GM19463 (cell line): ENCODE measurements at regions not wholly inside any gene's neighbourhood (a gene's known extent, or its start where the extent isn't known, plus 50 kb on each side); places are given as distances from the start of the nearest gene placed in this dataset.

Source experiments
- ATAC-seq: cut with Tn5 transposase; IDR thresholded peaks from one replicate; pipeline ENCODE4 v1.9.1; 2021; ENCODE audit warnings: mild to moderate bottlenecking, moderate library complexity; ENCODE audit not compliant: unreplicated experiment

- no peak for ATAC-seq
Observed at GRCh38 chr2:226680719-226681118, 118.9 kb downstream of the IRS1 start.

- ATAC-seq: no peak
Observed at GRCh38 chr2:226679389-226680065, 120.1 kb downstream of the IRS1 start.

- no peak for ATAC-seq
Observed at GRCh38 chr2:226678422-226678821, 121.2 kb downstream of the IRS1 start.

- ATAC-seq: no peak
Observed at GRCh38 chr2:226677080-226677479, 122.5 kb downstream of the IRS1 start.

GRCh38 chr2:226676618-226677017, 123.0 kb downstream of the IRS1 start:
- ATAC-seq: no peak

GRCh38 chr2:226674123-226674522, 125.5 kb downstream of the IRS1 start:
- ATAC-seq: no peak

- ATAC-seq: no peak
Observed at GRCh38 chr2:226673314-226673723, 126.3 kb downstream of the IRS1 start.

GRCh38 chr2:226671141-226671676, 128.4 kb downstream of the IRS1 start:
- ATAC-seq: no peak

GRCh38 chr2:226669905-226670304, 129.7 kb downstream of the IRS1 start:
- ATAC-seq: peak; percentile 67

- no peak for ATAC-seq
Observed at GRCh38 chr2:226669249-226669648, 130.4 kb downstream of the IRS1 start.

- ATAC-seq: no peak
Observed at GRCh38 chr2:226667736-226668135, 131.9 kb downstream of the IRS1 start.

- ATAC-seq: no peak
Observed at GRCh38 chr2:226665306-226665831, 134.3 kb downstream of the IRS1 start.

- ATAC-seq: no peak
Observed at GRCh38 chr2:226664661-226665060, 135.0 kb downstream of the IRS1 start.

- no peak for ATAC-seq
Observed at GRCh38 chr2:226664140-226664539, 135.5 kb downstream of the IRS1 start.

- ATAC-seq: no peak
Observed at GRCh38 chr2:226661789-226662545, 137.7 kb downstream of the IRS1 start.

- ATAC-seq: no peak
Observed at GRCh38 chr2:226660526-226660925, 139.1 kb downstream of the IRS1 start.

- no peak for ATAC-seq
Observed at GRCh38 chr2:226660124-226660523, 139.5 kb downstream of the IRS1 start.

GRCh38 chr2:226659410-226659809, 140.2 kb downstream of the IRS1 start:
- ATAC-seq: no peak

- no peak for ATAC-seq
Observed at GRCh38 chr2:226658555-226658954, 141.1 kb downstream of the IRS1 start.

GRCh38 chr2:226657340-226658053, 142.1 kb downstream of the IRS1 start:
- ATAC-seq: no peak

GRCh38 chr2:226656367-226656766, 143.3 kb downstream of the IRS1 start:
- ATAC-seq: no peak
